Nephron (organoid): ENCODE measurements at regions not wholly inside any gene's neighbourhood (a gene's known extent, or its start where the extent isn't known, plus 50 kb on each side); places are given as distances from the start of the nearest gene placed in this dataset.

Experiments
- H3K27ac Mint-ChIP-seq, 3 experiments: 2 replicates each; pipeline ENCODE4 v1.8.0; 2020; ENCODE audit warnings: mixed read lengths in 3 of 3, mild to moderate bottlenecking in 2 of 3, moderate library complexity in 1 of 3
- H3K27me3 Mint-ChIP-seq: 2 replicates; pipeline ENCODE4 v1.8.0; 2021; ENCODE audit warnings: low read depth, mild to moderate bottlenecking, moderate library complexity, mixed read lengths
- H3K36me3 Mint-ChIP-seq: 2 replicates; pipeline ENCODE4 v1.8.0; 2020; ENCODE audit warnings: low read depth, mixed read lengths
- H3K4me1 Mint-ChIP-seq: 2 replicates; pipeline ENCODE4 v1.8.0; 2020; ENCODE audit warnings: mixed read lengths
- H3K4me3 Mint-ChIP-seq, 3 experiments: 2 replicates each; pipeline ENCODE4 v1.8.0; 2020; ENCODE audit warnings: mild to moderate bottlenecking in 3 of 3, mixed read lengths in 3 of 3, moderate library complexity in 2 of 3
- H3K9me3 Mint-ChIP-seq: 2 replicates; pipeline ENCODE4 v1.8.0; 2020; ENCODE audit warnings: mixed read lengths
- TF ChIP-seq, protein P1 (sequence below), 3 experiments: fragments of 200-600 bp; sonication (generic); IDR thresholded peaks; one replicate each; pipeline ENCODE4 v1.5.0; 2021; ENCODE audit warnings: antibody characterized with exemption in 3 of 3; ENCODE audit not compliant: unreplicated experiment in 3 of 3

DNA sequence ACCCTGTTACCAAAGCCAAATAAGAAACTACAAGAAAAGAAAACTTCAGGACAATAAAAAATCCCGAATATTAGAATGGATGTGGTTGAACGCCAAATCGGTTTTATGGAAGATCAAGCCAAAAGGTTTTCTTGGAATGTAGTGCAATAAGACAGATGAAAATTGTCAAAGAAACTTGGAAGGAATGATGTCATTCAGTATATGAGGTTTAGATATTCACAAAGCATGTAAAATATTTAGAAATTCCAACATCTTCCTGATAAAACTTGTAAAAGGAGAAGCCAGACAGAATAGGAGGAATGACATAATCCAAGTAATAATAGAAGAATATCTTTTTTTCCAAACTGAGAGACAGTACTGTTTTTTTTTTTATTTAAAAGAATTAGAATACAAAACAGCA, 130.3 kb upstream of the ZPLD1 start:
- H3K9me3 Mint-ChIP-seq = no peaks in the 10 kb centered on the region
- H3K4me1 Mint-ChIP-seq = no peaks in the 10 kb centered on the region
- no peaks in the 10 kb centered on the region for H3K36me3 Mint-ChIP-seq
- TF ChIP-seq, protein P1, sequence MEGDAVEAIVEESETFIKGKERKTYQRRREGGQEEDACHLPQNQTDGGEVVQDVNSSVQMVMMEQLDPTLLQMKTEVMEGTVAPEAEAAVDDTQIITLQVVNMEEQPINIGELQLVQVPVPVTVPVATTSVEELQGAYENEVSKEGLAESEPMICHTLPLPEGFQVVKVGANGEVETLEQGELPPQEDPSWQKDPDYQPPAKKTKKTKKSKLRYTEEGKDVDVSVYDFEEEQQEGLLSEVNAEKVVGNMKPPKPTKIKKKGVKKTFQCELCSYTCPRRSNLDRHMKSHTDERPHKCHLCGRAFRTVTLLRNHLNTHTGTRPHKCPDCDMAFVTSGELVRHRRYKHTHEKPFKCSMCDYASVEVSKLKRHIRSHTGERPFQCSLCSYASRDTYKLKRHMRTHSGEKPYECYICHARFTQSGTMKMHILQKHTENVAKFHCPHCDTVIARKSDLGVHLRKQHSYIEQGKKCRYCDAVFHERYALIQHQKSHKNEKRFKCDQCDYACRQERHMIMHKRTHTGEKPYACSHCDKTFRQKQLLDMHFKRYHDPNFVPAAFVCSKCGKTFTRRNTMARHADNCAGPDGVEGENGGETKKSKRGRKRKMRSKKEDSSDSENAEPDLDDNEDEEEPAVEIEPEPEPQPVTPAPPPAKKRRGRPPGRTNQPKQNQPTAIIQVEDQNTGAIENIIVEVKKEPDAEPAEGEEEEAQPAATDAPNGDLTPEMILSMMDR (IDR thresholded peaks at IDR 0.05; ENCODE audit: unreplicated experiment in 3 of 3) = no peak
- no peak overlapping the region for H3K27ac Mint-ChIP-seq
- H3K4me3 Mint-ChIP-seq = no peak overlapping the region
- H3K27me3 Mint-ChIP-seq = no peaks in the 10 kb centered on the region

DNA sequence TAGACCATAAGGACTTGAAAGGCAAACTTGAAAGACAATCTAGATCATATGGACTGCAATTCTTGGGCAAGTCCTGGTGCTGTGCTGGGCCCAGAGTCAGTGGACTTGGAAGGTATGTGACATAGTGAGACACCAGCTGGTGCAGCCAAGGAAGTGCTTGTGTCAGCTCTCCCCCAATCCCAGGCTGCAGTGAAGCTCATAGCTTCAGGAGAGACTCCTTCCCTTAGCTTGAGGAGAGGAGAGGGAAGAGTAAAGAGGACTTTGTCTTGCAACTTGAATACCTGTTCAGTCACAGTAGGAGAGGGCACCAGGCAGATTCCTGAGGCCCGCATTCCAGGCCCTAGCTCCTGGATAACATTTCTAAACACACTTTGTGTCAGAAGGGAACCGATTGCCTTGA, 127.4 kb upstream of the ZPLD1 start:
- no peaks in the 10 kb centered on the region for H3K36me3 Mint-ChIP-seq
- H3K27ac Mint-ChIP-seq = no peak overlapping the region
- H3K27me3 Mint-ChIP-seq = no peaks in the 10 kb centered on the region
- H3K4me3 Mint-ChIP-seq = no peak overlapping the region
- TF ChIP-seq, protein P1 (IDR thresholded peaks at IDR 0.05; ENCODE audit: unreplicated experiment in 3 of 3) = no peak
- no peaks in the 10 kb centered on the region for H3K4me1 Mint-ChIP-seq
- no peaks in the 10 kb centered on the region for H3K9me3 Mint-ChIP-seq

DNA sequence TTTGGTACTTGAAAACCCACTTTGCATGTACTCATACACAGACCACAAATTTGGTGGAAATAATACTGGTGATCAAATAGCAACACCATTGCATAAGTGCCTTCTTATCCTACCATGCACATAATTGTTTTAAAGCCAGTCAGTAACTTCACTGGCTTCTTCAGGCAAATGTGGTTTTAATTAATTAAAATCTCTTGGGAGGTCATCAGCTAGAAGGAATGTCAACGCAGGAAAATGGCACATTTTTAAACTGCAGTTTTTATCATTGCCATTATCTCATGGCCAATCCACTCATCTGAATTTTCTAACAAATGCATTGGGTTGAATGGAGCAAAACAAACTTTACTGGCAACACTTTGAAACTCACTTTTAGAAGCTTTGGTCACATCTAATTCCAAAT, 105.7 kb upstream of the ZPLD1 start:
- no peak overlapping the region for H3K27ac Mint-ChIP-seq
- no peaks in the 10 kb centered on the region for H3K4me1 Mint-ChIP-seq
- H3K9me3 Mint-ChIP-seq = no peaks in the 10 kb centered on the region

DNA sequence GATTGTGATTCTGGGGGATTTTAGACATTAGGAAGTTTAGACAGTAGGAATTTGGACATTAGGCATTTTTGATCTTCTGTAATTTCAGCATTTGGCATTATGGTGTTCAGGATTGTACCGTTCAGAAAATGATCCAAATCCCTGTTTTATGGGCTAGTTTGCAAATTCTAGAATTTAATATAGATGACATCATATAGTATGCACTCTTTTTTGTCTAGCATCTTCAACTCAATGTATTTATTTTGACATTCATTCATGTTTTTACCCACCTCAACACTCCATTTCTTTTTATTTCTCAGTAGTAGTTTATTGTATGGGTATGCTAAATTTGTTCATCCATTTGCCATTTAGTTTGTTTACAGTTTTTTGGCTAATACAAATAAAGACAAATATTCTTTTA, 105.3 kb upstream of the ZPLD1 start:
- no peaks in the 10 kb centered on the region for H3K36me3 Mint-ChIP-seq
- H3K9me3 Mint-ChIP-seq = no peaks in the 10 kb centered on the region
- H3K4me1 Mint-ChIP-seq = no peaks in the 10 kb centered on the region
- no peaks in the 10 kb centered on the region for H3K27me3 Mint-ChIP-seq
- H3K27ac Mint-ChIP-seq = no peak overlapping the region
- H3K4me3 Mint-ChIP-seq = no peak overlapping the region
- TF ChIP-seq, protein P1 (IDR thresholded peaks at IDR 0.05; ENCODE audit: unreplicated experiment in 3 of 3) = no peak

More for the DNA sequence above, 105.7 kb upstream of the ZPLD1 start:
- H3K4me3 Mint-ChIP-seq = no peak overlapping the region
- H3K27me3 Mint-ChIP-seq = no peaks in the 10 kb centered on the region
- TF ChIP-seq, protein P1 (IDR thresholded peaks at IDR 0.05; ENCODE audit: unreplicated experiment in 3 of 3) = no peak
- no peaks in the 10 kb centered on the region for H3K36me3 Mint-ChIP-seq

DNA sequence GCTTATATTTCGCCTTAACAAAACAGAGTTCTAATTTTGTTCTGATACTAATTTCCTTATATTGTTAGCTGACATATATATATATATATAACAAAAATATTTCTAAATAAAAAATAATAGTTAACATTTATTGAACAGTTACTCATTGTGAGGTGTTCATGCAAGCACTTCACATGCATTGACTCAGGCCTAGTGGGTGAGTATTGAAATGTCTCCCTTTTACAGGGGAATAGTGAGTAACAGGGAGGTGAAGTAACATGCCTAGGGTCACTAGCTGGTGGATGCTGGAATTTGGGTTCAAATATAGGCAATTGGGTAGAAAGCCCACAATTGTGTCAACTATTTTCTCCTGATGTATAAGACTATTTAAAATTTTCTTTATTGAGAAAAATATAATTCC, 102.6 kb upstream of the ZPLD1 start:
- no peak overlapping the region for H3K4me3 Mint-ChIP-seq
- no peaks in the 10 kb centered on the region for H3K9me3 Mint-ChIP-seq
- no peaks in the 10 kb centered on the region for H3K36me3 Mint-ChIP-seq
- H3K27ac Mint-ChIP-seq = no peak overlapping the region
- TF ChIP-seq, protein P1 (IDR thresholded peaks at IDR 0.05; ENCODE audit: unreplicated experiment in 3 of 3) = no peak
- no peaks in the 10 kb centered on the region for H3K4me1 Mint-ChIP-seq
- H3K27me3 Mint-ChIP-seq = no peaks in the 10 kb centered on the region

DNA sequence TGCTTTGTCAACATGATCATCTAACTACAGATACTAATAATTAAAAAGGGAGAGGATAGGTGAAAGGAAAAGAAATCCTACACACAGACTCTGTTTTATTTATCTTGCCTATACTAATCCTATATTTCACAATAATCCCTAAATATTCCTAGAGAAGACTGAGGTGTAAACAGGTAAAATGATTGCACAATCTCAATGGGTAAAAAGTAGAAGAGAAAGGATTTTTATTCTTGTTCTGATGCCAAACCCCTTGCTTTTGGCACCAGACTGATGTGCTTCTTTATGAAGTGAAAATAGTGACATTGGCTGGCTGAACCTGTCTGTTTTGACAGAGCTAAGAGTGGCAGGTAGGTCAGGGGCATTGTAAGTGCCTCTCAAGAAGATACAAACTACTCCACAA, 101.9 kb upstream of the ZPLD1 start:
- TF ChIP-seq, protein P1 (IDR thresholded peaks at IDR 0.05; ENCODE audit: unreplicated experiment in 3 of 3) = no peak
- Mint-ChIP-seq H3K27ac (no peak overlapping the region), H3K9me3 (no peaks in the 10 kb centered on the region), H3K4me1 (no peaks in the 10 kb centered on the region), H3K36me3 (no peaks in the 10 kb centered on the region), H3K27me3 (no peaks in the 10 kb centered on the region), H3K4me3 (no peak overlapping the region)
